GM03348 (cell line): ENCODE measurements at regions not wholly inside any gene's neighbourhood (a gene's known extent, or its start where the extent isn't known, plus 50 kb on each side); places are given as distances from the start of the nearest gene placed in this dataset.
"Not testable (repeated sequence)": the region's sequence is repeated elsewhere in the genome, so short reads cannot be mapped to it uniquely, and the experiment has no call there.

Experiments used
- DNase-seq: peaks from one replicate; pipeline ENCODE4 v3.0.0; 2012; ENCODE audit warnings: low spot score

DNA sequence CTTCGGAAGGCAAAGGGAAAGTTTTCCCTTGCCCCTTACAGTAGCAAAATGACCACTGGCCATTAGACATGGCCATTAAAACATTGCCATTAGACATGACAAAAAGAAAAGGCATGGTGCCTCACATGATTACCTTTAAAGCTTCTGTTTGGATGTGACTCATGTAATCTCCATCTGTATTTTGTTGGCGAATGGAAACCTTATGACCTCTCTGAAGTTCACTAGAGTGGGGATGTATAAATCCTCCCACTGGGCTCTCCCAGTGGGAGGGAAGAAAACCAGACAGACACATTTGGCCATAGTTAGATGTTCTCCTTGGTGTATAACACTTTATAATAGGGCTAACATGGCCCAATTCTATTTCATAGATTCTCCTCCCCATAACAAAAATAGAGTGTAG lies 152.6 kb downstream of the MAGEB17 start:
- peak; percentile 2 for DNase-seq

DNA sequence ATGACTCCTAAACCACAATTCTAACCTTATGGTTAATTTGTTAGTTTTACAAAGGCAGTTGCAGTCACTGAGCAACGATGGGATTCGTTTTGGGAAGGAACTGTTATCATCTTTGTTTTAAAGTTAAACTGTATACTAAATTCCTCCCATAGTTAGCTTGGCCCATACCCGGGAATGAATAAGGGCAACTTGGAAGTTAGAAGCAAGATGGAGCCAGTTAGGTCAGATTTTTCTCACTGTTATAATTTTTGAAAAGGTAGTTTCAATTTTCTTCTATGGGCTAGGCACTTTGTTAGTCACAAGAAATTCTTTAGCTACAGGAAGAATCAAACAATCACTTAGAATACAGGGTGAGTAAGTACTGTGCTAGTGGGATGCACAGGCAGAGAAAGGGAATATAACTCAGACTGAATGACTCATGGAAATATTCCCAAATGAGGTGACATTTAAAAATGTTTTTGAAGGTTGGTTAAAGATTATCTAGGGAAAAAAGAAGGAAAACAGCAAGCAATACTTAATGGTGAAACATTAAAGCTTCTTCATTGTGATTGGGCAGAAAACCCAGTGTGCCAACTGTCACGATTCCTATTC lies 153.6 kb downstream of the MAGEB17 start:
- DNase-seq, result peak; percentile 21

DNA sequence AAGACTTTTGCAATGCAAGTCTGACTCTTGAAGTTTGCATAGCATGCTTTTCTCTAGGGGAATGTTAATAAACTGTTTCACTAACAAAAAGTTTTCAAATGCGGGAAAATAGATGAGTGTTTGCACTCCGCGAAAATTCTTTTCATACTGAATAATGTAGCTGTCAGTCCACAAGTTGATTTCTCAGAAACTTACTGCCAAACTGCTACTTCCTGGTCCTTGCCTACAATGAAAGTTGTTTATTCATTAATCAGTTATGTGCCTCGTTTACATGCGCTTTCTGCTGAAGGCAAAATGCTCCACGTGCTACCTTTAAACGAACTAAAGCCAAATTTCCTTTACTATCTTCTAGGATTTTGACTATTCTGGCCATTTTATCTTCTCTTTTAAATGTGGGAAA lies 166.2 kb downstream of the MAGEB17 start:
- DNase-seq, result no peak

DNA sequence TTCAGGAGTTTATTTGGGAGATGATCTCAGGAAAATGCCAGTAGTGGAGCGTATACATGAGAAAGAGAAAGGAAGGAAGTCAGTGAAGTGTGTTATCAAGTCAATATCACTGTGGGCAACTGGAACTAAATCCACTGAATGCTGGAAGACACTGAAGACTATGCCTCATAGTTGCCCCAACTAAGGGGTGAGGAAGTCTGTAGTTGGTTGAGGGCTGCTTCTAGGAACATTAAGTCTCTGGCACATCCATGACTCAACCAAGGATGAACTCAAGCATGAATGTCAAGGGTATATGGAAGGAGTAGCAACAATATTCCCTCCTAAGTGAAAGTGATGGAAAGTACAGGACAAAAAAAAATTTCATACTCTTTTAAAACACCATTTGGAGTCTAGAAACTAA lies 167.9 kb downstream of the MAGEB17 start:
- no peak for DNase-seq

DNA sequence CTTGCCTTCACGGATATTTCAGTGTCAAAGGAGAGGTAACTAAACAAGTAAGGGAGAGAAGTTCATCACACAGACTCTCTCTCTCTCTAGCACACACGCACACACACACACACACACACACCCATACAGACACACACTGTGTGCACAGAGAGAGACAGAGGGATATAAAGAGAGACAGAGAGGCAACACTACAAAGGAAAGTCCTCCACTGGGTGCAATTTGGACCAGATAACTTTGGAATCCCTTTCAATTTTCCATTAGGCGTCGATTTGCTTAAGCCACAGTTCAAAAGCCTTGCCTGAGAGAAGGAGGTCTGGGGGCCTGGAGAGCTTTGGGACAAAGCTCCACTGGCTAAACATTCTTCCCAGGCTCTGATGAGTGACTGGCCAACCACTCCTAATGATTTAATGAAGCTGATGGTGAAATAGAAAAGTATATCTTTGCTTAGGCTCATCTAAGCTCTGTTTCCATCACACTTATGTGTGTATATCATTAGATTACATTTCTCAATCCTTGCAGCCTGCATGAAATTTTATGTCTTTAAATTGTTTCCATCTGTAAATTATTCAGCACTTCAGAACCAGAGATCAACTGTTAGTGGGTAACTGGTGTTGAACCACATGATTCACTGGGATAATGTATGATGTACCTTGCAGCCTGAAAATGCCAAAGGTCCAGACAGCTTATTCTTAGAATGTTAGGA lies 180.8 kb downstream of the MAGEB17 start:
- peak; percentile 1 for DNase-seq

DNA sequence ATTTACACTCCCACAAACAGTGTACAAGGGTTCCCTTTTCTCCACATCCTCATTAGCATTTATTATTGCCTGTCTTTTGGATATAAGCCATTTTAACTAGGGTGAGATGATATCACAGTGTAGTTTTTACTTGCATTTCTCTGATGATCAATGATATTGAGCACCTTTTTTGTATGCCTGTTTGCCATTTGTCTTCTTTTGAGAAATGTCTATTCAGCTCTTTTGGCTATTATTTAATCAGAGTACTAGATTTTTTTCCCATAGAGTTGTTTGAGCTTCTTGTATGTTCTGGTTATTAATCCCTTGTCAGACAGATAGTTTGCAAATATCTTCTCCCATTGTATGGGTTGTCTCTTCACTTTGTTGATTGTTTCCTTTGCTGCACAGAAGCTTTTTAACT lies 190.6 kb downstream of the MAGEB17 start:
- DNase-seq, result no peak

DNA sequence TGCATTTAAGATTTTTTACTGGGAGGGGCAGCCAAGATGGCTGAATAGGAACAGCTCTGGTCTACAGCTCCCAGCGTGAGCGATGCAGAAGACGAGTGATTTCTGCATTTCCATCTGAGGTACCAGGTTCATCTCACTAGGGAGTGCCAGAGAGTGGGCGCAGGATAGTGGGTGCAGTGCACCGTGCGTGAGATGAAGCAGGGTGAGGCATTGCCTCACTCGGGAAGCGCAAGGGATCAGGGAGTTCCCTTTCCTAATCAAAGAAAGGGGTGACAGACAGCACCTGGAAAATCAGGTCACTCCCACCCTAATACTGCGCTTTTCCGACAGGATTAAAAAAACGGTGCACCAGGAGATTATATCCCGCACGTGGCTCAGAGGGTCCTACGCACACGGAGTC lies 192.8 kb downstream of the MAGEB17 start:
- DNase-seq, result not testable (repeated sequence)

DNA sequence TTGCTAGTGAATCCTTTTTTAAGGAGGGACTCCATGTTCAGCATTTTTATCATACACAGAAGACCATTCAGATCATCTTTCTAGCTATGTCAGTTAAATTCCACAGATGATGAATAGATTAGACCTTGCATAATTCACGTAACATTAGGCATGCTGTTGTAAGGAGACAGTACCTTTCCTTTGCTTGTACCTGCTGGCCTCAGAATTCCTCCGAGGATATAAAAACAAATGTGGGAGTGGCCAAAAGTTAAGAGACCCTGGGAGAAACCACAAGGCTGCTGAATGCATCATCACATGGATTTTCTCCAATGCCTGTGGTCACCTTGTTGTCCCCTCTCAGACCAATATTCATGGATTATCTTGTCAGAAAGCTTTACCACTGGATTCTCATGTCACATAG lies 201.4 kb downstream of the MAGEB17 start:
- no peak for DNase-seq

DNA sequence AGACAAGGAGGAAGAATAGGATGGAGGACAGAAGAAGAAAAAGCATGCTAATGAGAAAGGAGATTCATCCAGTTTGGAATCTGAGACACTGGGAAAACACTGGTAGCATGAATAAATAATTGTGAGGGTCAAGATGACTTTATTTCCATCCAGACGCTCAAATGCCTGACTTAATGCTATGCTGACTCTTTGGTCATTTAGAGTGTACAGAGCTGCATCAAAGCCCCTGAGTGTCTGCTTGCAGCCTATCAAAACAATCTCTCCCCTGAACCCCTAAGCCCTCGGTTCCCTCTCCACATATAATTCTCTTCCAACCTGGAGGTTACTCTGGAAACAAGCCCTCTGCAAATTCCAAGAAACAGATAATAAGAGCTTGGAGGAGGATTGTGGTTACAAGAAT lies 208.8 kb downstream of the MAGEB17 start:
- DNase-seq, result no peak

DNA sequence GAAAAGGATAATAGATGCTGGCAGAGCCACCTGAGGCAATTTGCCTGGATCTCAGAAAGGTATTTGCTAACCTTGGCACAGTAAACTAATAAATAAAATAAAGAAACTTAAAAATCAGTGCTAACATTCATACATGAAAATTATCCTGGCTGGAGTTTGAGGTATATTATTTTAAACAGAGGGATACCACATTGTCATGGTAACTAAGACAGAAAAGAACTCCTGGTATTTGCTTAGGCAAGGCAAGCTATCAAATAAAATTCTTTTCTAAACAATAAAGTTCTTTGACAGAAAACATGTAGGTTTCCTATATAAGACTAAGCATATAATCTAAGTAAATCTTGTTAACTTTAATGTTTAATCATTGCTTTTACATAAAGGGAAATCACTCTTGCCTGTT lies 218.8 kb downstream of the MAGEB17 start:
- no peak for DNase-seq

DNA sequence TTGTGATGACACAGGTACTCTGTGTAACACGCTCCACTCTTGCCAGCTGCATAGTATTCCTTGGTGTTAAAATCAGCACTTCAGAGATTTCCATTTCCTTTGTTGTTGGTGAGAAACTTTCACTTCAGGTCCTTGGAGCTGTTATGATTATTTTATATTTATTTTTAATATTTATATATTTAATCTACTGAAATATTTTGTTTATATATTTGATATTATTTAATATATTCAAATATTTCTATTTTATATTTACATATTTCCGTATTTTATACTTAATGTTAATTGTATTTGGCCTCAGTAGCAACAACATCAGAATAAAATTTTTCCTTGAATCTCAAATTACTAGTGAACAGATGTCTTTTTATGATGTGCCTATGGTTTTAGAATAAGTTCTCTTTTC lies 225.3 kb downstream of the MAGEB17 start:
- DNase-seq, result no peak

DNA sequence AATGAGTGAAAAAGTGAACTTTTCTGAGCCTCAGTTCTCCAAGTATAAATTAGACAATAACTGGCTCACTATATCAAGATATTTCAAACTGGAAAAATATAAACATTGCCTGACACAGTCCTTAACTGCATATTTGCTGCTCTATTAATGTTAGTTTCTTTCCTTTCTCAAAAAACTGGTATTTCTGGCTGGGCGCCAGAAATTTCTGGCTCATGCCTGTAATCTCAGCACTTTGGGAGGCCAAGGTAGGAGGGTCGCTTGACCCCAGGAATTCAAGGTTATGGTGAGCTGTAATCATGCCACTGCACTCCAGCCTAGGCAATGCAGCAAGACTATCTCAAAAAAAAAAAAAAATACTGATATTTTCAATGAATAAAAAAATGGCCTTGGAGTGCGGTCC lies 227.0 kb downstream of the MAGEB17 start:
- no peak for DNase-seq

DNA sequence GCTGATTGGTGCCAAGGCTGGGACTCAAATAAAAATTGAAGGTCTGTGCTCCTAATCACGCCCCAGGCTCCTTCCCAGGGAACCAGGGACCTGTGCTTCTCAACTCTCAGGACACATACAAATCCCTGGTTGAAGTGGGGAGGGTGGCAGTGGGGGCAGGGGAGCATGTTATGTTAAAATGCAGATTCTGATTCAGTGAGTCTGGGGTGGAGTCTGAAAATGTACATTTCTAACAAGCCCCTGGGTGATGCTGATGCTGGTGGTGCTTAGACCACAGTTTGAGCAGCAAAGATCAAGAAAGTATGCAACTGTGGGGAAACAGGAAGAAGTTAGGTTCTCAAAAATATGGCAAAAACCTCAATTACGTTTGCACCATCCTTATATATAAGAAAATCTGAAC lies 236.5 kb downstream of the MAGEB17 start:
- no peak for DNase-seq

DNA sequence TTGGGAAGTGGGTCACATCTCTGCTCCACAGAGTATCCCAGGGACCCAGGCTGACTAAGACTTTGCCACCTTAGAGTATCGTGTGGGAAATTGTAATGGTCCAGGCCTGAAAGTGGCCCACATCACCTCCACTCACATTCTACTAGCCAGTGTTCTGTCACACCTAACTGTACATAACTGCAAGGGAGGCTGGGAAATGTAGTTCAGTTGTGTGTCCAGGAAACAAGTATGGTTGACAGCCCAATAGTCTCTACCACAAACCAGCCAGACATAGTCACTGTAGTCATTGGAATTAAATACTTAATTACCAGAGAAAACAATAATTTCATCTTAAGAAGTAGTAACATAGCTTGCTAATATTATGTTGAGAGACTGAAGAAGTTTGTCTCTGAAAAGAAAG lies 233.4 kb upstream of the S100G start:
- no peak for DNase-seq

DNA sequence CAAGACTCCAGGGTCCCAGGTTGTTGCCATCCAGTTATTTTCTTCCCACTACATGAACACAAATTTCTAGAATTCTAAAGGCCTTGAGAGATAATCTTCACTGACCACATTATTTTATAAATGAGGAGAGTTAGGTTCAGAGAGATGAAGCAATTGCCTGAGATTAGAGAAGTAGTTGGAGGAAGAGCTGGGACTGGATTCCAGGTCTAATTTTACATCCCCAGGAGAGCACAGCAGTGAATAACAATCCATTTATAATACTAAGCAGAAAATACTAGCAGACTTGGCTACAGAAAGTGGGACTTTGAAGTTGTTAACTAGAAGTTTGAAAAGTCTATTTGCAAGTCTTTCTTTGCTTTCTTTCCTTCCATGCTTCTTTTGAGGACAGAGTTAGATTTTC lies 231.3 kb upstream of the S100G start:
- no peak for DNase-seq

DNA sequence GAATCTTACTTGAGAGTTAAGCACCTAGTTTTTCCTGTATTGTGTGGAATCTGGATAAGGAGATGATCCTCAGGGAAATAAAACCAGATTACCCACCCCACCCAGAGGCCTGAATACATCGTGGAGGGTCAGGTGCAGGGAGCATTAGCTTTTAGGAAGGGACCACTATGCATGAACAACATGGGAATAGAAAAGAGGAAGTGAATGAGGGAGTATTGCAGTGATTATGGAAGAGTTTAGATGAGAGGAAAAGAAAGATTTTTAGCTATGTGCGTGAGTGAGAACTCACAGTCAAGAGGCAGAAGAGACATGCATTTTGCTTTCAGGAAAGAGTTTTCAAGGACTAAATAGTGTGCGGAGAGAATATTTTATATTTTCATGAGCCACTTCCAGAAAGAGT lies 222.3 kb upstream of the S100G start:
- DNase-seq, result no peak

DNA sequence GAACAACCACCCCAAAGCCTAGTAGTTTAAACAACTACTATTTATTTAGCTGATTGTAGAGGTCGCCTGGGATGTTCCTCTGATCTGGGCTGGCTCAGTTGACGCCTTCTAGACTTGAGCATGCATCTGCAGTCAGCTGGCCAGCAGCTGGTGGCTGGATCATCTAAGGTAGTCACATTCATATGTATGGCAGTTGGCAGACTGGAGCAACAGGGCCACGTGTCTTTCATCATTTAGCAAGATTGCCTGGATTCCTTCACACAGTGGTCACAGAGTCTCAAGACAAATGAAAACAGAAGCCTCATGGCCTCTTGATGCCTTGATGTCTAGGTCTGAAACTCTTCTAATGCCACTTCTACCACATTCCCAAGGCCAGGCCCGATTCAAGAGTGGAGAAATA lies 220.6 kb upstream of the S100G start:
- DNase-seq, result peak; percentile 5

DNA sequence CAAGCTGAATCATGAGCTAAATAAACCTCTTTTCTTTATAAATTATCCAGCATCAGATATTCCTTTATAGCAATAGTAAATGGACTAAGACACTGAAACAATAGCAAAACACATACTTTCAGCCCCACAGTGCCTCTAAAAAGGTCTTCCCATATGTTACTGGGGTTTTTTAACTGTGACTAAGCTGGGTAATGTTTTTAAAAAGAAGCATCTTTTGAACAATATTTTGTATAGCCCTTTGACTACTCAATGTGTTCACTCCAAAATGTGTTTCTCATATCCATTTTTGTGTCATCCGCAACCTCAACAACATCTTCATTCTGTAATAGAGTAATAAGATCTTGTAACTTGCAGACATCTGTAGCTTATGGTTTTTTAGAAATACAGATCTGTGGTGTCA lies 218.7 kb upstream of the S100G start:
- DNase-seq, result no peak

DNA sequence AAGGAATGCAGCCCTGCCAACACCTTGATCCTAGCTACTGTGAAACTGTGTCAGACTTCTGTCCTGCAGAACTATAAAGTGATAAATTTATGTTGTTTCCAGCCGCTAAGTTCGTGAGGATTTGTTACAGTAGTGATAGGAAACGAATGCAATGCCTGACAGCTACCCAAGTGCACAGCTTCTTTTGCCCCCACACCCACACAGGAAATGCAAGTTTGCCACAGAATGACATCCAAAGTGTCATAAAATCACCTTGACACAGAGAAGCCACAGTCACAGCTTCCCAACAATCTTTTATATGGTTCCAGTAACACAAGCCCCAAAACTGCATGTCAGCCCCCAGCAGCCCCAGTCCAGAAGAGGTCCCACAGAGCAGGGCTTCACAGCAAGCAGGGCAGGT lies 216.9 kb upstream of the S100G start:
- no peak for DNase-seq

DNA sequence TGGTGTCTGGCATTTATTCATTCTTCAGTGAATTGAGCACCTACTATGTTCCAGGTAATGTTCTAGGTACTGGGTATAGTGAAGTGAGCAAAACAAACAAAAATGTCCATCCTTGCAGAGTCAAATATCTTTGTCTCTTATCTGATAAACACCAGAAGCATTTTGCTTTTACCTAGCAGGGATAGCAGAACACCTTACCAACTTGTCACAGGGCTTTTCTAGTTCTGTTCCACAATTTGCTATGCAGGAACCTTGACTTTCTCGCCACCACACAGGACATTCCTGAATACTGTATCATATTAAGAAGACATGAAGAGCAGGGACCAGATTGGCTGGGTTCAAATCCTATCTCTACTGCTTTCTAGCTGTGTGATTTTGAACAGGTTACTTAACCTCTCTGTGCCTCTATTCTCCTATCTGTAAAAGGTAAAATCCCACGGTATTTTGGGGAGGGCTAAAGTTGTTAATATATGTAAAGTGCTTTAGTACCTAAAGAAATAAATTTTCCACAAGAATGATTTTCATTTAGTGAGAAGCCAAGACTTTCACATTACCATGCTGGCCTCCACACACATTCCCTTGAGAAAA lies 214.5 kb upstream of the S100G start:
- DNase-seq, result no peak

DNA sequence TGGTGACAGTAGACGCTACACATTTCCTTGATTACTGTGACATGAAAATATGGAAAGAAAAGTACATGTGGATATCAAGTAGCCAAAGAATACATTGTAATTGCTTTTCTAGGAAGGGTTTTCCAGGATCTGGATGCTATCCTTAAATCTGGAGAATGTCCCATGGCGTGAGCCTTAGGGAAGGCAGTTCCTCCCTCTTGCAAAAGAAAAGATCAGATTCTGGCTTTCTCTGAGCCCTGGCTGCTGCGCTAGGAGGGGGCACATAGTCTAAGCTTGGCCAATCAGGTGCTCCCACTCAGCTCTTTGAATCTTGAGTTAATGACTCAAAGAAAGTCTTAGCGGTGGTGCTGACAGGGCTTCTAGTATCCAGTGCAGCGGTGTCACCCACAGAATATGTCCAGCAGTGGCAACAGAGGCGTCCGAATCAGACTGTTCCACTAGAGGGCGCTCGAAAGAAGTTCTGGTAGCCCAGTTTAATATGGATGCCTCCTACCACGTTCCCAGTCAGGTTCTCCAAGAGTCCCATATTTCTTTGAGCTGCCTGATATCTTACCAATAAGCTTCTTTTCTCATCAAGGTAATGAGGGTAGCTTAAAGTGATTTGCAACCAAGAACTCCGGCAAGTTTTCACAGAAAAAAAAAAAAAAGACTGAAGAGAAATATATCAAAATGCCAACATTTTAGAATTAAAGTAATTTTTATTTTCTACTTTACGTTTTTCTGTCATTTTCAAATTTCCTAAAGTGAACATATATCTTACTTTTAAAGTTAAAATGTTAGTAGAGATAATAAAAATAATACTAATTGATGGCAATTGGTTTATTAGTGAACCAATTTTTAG lies 213.4 kb upstream of the S100G start:
- peak; percentile 62 for DNase-seq

DNA sequence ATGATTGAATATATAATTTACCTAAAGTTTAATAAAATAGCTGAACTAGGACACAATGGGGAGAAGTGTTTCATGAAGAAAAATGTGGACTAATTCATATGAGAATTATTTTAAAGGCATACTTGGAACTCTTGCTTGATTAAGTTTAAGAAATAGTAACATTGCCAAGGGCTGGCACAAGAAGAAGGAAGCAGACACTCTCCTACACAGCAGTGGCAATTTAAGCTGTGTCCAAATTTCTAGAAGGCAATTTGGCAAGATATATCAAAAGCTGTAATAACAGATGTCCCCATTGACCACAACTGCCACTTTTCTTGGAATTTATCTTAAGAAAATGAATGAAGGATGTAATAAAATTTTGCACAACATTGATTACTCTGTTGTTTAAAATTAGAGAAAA lies 209.5 kb upstream of the S100G start:
- DNase-seq, result no peak

DNA sequence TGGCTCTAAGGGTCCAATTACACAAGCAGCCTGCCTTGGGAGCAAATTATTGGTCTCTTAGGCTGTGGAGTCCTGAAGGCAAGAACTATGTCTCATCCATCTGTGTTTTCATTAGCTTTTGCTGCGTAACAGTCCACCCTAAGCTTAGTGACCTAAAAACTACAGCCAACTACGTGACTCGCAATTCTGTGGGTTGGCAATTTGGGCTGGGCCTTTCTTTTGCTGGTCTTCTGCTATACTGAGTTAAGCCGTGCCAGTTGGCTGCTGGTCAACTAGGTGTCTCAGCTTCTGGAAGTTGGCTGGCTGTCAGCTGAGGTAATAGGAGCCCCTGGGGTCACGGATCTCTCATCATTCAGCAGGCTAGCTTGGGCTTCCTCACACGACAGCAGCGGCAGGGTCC lies 205.6 kb upstream of the S100G start:
- DNase-seq, result no peak
